Natural killer cell (primary cell): ENCODE measurements at regions not wholly inside any gene's neighbourhood (a gene's known extent, or its start where the extent isn't known, plus 50 kb on each side); places are given as distances from the start of the nearest gene placed in this dataset.

Experiments
- ATAC-seq, 3 donors: fragments of 150-1000 bp in 2 of 3; fragments of 200-7000 bp in 1 of 3; cut with Tn5 transposase; 1 replicate in 1 of 3; 2 replicates in 2 of 3; pipeline ENCODE4 v1.10.0; 2021; ENCODE audit warnings: mild to moderate bottlenecking in 2 of 3, moderate library complexity in 2 of 3
- DNase-seq, 2 donors: peaks; one replicate each; pipeline versions ENCODE4 v3.0.0 to v3.0.0-alpha.2; 2013 to 2021; ENCODE audit warnings: mixed read lengths in 1 of 2
- H3K27ac ChIP-seq: one replicate; pipeline ENCODE4 v1.5.1; 2013; ENCODE audit warnings: mild to moderate bottlenecking, low read length
- H3K27me3 ChIP-seq: one replicate; pipeline ENCODE4 v1.6.1; 2013; ENCODE audit warnings: low read length; ENCODE audit not compliant: control insufficient read depth, insufficient read depth
- H3K36me3 ChIP-seq: one replicate; pipeline ENCODE4 v1.6.1; 2013; ENCODE audit warnings: low read length; ENCODE audit not compliant: control insufficient read depth, insufficient read depth
- H3K4me1 ChIP-seq: one replicate; pipeline ENCODE4 v1.6.1; 2013; ENCODE audit warnings: low read length; ENCODE audit not compliant: control insufficient read depth, insufficient read depth
- H3K4me3 ChIP-seq: one replicate; pipeline ENCODE4 v1.5.1; 2013; ENCODE audit warnings: low read length
- H3K9me3 ChIP-seq: one replicate; pipeline ENCODE4 v1.6.1; 2013; ENCODE audit warnings: low read length; ENCODE audit not compliant: control insufficient read depth, insufficient read depth
- H3K27ac Mint-ChIP-seq, 2 donors: one replicate each; pipeline ENCODE4 v1.8.0; 2022; ENCODE audit warnings: mild to moderate bottlenecking in 2 of 2, mixed read lengths in 2 of 2, moderate library complexity in 1 of 2
- H3K27me3 Mint-ChIP-seq, 2 donors: one replicate each; pipeline ENCODE4 v1.8.0; 2022; ENCODE audit warnings: low read depth in 2 of 2, mixed read lengths in 2 of 2
- H3K36me3 Mint-ChIP-seq: one replicate; pipeline ENCODE4 v1.8.0; 2022; ENCODE audit warnings: mixed read lengths
- H3K4me1 Mint-ChIP-seq, 2 donors: one replicate each; pipeline ENCODE4 v1.8.0; 2022; ENCODE audit warnings: mixed read lengths in 2 of 2
- H3K4me3 Mint-ChIP-seq: one replicate; pipeline ENCODE4 v1.8.0; 2022; ENCODE audit warnings: mild to moderate bottlenecking, moderate library complexity, mixed read lengths
- H3K9me3 Mint-ChIP-seq, 2 donors: one replicate each; pipeline ENCODE4 v1.8.0; 2022; ENCODE audit warnings: mixed read lengths in 2 of 2
- WGBS: methylation state at CpG from one replicate; pipeline ENCODE4 v1.1.7; 2013; ENCODE audit warnings: missing lambda C conversion rate; ENCODE audit not compliant: insufficient coverage; 5-methylcytosine and 5-hydroxymethylcytosine counted together
- intact Hi-C: fragments of 100-400 bp; cut with micrococcal nuclease; formaldehyde crosslinking; loops from one replicate; pipeline ENCODE4 v1.14.2; 2022
- TF ChIP-seq, protein P1 (sequence below): fragments of 200-600 bp; IDR thresholded peaks from one replicate; pipeline ENCODE4 v1.8.0; 2022; ENCODE audit warnings: antibody characterized with exemption

DNA sequence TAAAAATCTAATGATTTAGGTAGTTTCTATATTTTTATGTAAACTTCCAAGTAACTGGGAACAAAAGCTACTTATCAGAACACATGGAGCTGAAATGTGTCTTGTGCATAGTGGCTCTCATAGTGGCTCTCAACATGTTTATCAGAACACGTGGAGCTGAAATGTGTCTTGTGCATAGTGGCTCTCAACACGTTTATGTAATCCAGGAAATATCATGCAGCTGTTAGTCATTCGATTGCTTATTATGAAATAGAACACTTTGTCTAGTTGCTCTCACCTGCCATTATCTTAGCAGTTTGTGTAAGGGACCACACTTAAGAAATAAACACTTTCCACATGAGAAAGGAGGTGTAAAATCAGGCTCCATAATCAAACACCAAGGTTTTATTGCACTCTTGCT lies 119.2 kb upstream of the ASCC3 start:
- WGBS: 65% methylated on average over 3 of the region's 3 CpGs
- DNase-seq: no peak
- H3K4me1 ChIP-seq: no peaks in the 10 kb centered on the region
- H3K36me3 Mint-ChIP-seq: peaks cover 7% of the 10 kb centered on the region
- H3K4me3 Mint-ChIP-seq: no peak overlapping the region
- TF ChIP-seq, protein P1, sequence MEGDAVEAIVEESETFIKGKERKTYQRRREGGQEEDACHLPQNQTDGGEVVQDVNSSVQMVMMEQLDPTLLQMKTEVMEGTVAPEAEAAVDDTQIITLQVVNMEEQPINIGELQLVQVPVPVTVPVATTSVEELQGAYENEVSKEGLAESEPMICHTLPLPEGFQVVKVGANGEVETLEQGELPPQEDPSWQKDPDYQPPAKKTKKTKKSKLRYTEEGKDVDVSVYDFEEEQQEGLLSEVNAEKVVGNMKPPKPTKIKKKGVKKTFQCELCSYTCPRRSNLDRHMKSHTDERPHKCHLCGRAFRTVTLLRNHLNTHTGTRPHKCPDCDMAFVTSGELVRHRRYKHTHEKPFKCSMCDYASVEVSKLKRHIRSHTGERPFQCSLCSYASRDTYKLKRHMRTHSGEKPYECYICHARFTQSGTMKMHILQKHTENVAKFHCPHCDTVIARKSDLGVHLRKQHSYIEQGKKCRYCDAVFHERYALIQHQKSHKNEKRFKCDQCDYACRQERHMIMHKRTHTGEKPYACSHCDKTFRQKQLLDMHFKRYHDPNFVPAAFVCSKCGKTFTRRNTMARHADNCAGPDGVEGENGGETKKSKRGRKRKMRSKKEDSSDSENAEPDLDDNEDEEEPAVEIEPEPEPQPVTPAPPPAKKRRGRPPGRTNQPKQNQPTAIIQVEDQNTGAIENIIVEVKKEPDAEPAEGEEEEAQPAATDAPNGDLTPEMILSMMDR: no peak
- no peaks in the 10 kb centered on the region for H3K4me1 Mint-ChIP-seq
- no peak for ATAC-seq
- no peak overlapping the region for H3K27ac Mint-ChIP-seq
- H3K27me3 ChIP-seq: no peaks in the 10 kb centered on the region
- intact Hi-C loops: no loop called here
- H3K27me3 Mint-ChIP-seq: no peaks in the 10 kb centered on the region
- peaks cover 8 to 13% of the 10 kb centered on the region in 2 donors for H3K9me3 Mint-ChIP-seq
- no peaks in the 10 kb centered on the region for H3K36me3 ChIP-seq
- no peak overlapping the region for H3K27ac ChIP-seq
- no peak overlapping the region for H3K4me3 ChIP-seq
- peaks cover 2% of the 10 kb centered on the region for H3K9me3 ChIP-seq

DNA sequence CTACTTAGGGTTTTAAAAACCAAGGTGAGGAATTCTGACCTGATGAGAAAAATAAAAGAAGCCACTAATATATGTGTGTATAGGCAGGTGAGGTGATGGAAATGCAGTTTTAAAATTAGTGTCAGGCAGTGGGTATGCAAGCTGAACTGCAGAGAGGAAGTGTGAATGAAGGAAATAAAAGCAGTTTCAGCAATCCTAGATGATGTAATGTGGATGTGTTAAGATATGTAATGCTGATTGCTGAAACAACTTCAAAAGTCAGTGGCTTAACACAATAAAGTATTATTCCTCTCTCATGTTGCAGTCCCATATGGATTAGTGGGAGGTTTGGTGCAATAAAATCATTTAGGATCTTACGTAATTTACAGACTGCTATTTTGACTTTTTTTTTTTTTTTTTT lies 119.9 kb upstream of the ASCC3 start:
- Histone ChIP-seq H3K27ac (no peak overlapping the region), H3K36me3 (no peaks in the 10 kb centered on the region), H3K4me3 (no peak overlapping the region), H3K4me1 (no peaks in the 10 kb centered on the region), H3K9me3 (peaks cover 2% of the 10 kb centered on the region), H3K27me3 (no peaks in the 10 kb centered on the region)
- H3K4me3 Mint-ChIP-seq: no peak overlapping the region
- 90% methylated on average over 1 of the region's 1 CpG for WGBS
- no peak overlapping the region for H3K27ac Mint-ChIP-seq
- peaks cover 7% of the 10 kb centered on the region for H3K36me3 Mint-ChIP-seq
- H3K9me3 Mint-ChIP-seq: peaks cover 7 to 10% of the 10 kb centered on the region in 2 donors
- H3K27me3 Mint-ChIP-seq: no peaks in the 10 kb centered on the region
- intact Hi-C loops: no loop called here
- no peaks in the 10 kb centered on the region for H3K4me1 Mint-ChIP-seq
- TF ChIP-seq, protein P1: no peak
- no peak for DNase-seq
- no peak for ATAC-seq

DNA sequence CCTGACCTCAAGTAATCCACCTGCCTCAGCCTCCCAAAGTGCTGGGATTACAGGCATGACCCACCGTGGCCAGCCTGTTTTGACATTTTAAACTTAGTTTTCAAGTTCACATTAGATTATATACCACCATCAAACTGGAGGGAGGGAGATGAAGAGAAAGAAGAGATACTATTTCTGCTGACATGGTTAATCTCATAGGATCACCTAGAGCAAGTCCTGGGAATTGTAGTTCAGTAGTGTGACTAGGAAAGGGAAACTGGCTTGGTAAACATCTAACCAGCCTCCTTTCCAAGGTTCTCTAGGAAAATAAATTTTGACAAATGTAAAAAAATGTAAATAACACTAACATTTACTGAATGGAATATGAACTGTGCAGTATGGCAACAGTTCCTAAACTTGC lies 120.5 kb upstream of the ASCC3 start:
- Histone ChIP-seq H3K36me3 (no peaks in the 10 kb centered on the region), H3K4me3 (no peak overlapping the region), H3K9me3 (peaks cover 2% of the 10 kb centered on the region), H3K27ac (no peak overlapping the region), H3K27me3 (no peaks in the 10 kb centered on the region), H3K4me1 (no peaks in the 10 kb centered on the region)
- 83% methylated on average over 1 of the region's 1 CpG for WGBS
- Mint-ChIP-seq H3K36me3 (peaks cover 7% of the 10 kb centered on the region), H3K27ac (no peak overlapping the region), H3K27me3 (no peaks in the 10 kb centered on the region), H3K9me3 (peaks cover 6 to 8% of the 10 kb centered on the region in 2 donors), H3K4me1 (no peaks in the 10 kb centered on the region), H3K4me3 (no peak overlapping the region)
- DNase-seq: no peak
- no peak for ATAC-seq
- intact Hi-C loops: no loop called here
- TF ChIP-seq, protein P1: no peak

GRCh38 chr6:101003075-101003474 lies 121.9 kb upstream of the ASCC3 start:
- Mint-ChIP-seq H3K27ac (no peak overlapping the region), H3K27me3 (no peaks in the 10 kb centered on the region), H3K4me3 (no peak overlapping the region), H3K4me1 (no peaks in the 10 kb centered on the region), H3K36me3 (peaks cover 7% of the 10 kb centered on the region), H3K9me3 (peaks cover 5 to 6% of the 10 kb centered on the region in 2 donors)
- H3K27me3 ChIP-seq: no peaks in the 10 kb centered on the region
- no peaks in the 10 kb centered on the region for H3K4me1 ChIP-seq
- H3K9me3 ChIP-seq: peaks cover 2% of the 10 kb centered on the region
- ATAC-seq: no peak
- intact Hi-C loops: no loop called here
- no peak overlapping the region for H3K27ac ChIP-seq
- no peaks in the 10 kb centered on the region for H3K36me3 ChIP-seq
- WGBS: no CpG with 5 or more reads among the region's 1 CpG
- TF ChIP-seq, protein P1: no peak
- no peak overlapping the region for H3K4me3 ChIP-seq
- DNase-seq: no peak
